ENCODE measurements at regions not wholly inside any gene's neighbourhood (a gene's known extent, or its start where the extent isn't known, plus 50 kb on each side); places are given as distances from the start of the nearest gene placed in this dataset.
"Not testable (repeated sequence)": the region's sequence is repeated elsewhere in the genome, so short reads cannot be mapped to it uniquely, and the experiment has no call there.

DNA sequence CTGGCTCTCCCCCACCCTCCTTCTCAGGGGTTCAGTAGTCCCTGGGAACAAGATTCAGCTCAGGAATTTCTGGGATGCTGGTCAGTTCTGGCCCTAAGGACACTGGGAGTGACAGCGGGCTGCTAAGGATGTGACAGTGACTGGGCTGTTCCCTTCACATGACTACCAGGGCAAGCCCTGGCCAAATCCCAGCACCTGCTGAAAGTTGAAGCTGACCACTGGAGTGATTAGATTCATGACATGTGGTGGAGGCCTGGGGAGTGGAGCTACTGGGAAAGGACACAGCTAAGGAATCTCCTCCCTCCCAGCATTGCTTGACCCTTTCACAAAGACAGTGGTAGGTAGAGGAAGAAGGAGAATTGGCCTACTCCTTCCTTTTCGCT, 204.9 kb downstream of the DAD1 start:
- DNase-seq: no peak

DNA sequence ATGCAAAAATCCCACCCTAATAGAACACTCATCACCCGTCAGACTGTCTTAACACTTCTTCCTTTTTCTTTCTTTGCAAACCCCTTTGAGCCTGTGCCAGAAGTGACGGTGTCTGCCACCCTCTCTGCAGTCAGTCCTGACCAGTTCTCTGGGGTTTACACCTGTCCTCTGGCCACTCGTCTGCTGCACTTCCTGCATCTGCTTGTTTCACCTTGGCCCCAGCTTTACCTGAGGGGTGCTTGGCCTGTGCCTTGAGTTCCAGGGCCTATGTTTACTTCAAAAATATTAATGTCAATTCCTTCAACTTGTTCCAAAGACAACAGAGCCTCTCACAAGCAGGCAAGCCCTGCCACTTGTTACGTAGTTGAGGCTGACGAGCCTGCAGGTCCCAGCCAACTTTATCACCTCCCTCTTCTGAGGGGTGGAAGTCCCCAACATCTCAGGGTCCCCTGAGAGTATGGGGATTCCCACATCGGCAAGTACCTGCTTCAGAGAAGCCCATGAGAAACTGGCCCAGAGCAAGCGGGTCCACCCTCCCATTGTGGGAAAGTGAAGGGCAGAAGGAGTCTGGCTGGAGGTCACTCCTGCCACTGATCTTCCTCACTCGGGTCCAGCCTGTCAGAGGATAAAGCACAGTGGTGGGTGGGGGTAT, 205.4 kb downstream of the DAD1 start:
- DNase-seq: no peak

DNA sequence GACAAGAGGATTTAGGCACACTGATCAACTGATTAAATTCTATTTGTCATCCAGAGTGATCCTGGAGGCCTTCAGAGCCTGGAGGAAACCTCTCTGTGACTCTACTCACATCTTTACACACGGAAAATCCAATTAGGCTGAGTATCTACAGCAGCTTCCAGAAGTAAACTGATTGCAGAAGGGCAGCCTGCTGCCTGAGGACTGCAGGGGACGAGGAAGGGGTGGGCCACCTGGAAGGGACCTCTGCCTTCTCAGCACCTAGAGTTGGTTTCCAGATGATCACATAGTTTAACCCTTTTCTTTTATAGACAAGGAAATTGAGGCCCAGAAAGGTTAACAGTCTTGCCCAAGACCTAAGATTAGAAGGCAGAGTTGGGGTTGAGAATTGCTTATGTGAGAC, 206.1 kb downstream of the DAD1 start:
- no peak for DNase-seq

DNA sequence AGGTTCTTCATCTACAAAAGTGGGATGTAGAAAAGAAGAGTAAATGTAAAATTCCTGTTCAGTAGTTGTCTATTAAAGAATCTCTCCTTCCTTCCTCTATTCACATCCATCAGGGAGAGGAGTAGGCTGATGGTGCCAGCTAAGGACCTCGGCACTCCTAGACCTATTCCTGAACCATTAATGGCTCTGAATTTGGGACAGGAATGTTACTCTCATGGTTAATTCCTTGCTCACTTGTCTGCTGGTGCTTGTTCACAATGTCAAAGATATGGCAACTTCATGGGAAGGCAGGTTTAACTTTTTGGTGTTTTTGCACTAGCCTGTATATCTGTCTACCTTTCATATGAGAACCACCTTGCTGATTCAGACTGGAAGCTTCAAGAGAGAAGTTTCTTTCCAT, 206.6 kb downstream of the DAD1 start:
- no peak for DNase-seq

DNA sequence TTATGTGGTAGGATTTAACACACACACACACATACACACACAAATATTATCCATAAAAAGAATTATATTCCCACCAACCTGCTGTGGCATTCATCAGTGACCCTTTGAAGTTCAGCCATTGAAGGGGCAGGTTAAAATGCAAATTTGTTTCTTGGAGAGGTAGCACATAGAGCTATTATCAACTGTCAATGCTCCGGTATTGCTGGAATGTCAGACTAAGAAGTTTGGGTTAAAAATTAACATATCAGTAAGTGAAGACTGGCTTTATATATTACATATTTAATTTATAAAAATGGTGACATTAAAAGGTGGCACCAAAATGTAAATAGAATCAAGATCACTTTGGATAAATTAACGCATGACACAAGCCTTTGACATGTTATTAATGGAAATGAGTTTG, 207.3 kb downstream of the DAD1 start:
- no peak for DNase-seq

DNA sequence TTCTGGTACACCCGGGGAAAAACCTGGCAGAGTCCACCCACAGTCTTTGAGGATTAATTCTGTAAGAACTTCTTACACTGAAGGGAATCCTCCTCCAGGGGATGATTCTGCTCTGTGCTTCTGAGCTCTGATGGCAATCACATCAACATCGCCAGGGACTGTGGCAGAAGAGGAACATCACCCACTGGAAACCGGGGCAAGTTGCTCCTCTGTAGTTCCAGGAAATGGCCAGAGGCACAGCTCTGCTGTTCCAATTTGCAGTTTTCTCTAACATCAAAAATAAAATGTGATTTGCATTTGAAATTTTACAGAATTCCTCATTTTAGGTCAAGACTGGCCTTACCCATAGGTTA, 207.6 kb downstream of the DAD1 start:
- no peak for DNase-seq

DNA sequence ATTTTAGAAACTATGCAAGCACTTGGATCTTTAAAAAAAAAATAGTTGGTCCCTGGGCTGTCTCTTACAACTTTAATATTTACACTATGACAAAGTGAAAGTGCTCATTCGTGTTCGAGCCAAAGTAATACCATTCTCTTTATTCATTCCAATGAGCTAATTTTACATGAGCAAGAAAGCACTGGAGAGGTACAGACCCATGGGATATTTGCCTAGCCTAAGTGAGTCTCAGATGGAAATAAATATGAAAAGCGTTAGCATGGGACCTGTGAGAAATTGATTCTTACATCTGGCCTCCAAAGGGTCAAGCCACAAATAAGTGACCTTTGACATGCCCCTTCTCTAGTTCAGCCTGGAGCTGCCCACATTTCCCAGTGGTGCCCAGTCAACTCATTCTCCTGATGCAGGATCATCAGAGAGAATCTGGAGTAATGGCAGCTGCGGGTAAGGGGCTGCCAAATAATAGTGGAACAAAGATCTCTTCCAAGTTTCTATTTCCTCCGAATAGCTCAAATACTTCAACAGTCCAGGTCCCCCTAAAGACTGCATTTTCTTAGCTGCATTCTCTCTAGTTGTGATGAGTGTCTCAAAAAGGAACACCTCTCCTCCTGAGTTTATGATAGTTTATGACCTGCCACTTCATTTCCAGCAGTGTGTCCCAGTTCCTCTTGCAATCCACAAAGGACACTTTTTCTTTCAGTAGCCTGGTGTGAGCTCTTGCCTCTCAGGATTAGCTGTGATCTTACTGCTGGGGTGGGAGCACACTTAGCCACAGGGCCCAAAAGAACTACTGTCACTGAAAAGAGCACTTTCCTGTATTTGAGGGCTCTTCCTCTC, 208.2 kb downstream of the DAD1 start:
- DNase-seq: no peak

DNA sequence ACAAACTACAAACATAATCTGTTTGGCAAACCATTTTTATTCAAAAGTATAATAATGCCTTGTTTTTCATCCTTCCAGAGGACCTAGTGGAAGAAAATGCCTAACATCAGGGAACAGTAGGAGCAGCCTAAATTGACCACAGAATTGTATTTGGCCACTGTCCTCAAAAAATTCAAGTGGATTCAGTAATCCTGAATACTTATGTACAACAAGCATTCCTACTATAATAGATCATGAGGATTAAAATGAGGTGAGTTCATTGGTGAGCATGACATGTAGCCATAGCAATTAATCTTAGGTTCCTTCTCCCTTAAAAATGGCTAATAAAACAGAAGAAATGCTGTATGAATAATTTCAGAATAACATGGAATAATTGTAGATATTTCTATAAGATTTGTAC, 209.3 kb downstream of the DAD1 start:
- DNase-seq: no peak

DNA sequence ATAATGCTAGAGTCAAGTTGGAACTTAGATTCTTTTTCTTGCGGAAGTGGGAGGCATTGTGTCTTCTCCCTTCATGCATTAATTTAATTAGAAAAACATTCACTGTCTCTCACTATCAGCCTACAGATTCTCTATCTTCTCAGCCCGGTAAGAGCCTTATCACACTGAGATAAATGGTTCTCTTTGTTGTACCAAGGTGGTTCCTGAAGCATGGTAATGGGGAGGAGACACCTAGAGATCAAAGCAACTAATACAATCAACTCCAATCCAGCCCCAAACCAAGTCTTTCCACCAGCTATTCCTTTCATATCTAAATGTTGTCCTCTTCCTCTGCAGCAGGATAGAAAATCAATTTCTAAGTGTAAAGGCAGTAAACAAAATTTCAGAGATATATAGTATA, 210.8 kb downstream of the DAD1 start:
- DNase-seq: no peak

DNA sequence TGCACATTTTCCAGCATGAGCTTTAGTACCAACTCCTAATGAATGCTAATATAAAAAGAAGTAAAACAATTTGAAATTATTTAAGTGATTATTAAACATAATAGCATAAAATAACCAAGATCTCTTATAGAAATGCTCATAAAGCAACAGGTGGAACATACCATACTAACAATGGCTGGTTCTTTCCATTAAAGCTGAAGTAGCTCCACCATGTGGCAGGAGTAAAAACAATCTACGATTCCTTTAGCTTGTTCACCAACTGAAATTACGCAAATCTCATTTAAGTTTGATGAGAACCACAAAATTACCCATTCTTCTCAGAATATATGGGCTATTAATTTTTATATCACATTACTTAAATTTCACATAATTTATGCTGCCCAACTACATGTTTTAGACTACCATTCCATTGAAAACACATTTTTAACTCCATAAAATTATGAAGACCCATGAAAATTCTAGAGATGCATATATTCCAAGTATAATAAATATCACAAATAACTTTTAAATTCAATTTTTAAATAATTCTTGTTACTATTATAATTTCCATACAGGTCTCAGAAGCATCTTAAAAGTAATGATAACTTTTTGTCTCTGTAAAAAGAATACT, 213.6 kb downstream of the DAD1 start:
- no peak for DNase-seq

DNA sequence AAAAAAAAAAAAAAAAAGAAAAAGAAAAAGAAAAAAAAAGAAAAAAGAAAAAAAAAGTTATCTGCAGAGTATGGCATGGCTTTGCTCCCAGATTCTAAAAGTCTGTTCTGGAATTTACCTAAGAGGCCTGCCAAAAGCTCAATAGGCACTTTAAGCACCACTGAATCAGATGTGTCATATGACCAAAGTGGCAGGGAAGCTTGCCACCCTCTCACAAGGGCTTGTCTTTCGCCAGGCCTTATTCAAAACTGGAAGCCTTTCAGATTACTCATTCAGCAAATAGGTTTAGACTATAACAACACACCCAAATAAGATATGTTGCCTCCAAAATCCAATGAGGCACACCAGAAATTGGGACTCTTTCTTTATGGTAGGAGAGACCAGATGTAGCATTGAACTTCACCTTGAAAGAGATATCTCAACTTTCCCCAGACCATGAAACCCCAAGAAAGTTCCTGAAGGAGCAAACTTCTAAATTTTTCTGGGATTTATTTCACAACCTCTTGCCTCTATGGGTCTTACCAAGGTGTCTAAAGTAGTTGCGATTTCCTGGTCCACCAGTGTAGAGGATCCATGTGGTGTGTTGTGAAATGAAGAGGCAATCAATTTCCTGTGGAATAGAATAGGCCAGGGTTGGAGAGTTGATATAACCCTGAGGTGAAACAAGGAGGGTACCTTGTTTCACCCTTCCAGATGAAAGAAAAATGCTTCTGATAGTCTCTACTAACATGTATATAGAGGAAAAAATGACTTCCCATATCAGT, 218.8 kb downstream of the DAD1 start:
- no peak for DNase-seq

DNA sequence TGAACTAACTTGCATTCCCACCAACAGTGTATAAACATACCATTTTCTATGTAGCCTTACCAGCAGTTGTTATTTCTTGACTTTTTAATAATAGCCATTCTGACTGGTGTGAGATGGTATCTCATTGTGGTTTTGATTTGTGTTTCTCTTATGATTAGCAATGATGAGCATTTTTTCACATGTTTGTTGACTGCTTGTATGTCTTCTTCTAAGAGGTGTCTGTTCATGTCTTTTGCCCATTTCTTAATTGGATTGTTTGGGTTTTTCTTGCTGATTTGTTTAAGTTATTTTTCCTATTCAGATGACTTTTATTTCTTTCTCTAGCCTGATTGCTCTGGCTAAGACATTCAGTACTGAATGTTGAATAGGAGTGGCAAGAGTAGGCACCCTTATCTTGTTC, 230.3 kb downstream of the DAD1 start:
- no peak for DNase-seq

DNA sequence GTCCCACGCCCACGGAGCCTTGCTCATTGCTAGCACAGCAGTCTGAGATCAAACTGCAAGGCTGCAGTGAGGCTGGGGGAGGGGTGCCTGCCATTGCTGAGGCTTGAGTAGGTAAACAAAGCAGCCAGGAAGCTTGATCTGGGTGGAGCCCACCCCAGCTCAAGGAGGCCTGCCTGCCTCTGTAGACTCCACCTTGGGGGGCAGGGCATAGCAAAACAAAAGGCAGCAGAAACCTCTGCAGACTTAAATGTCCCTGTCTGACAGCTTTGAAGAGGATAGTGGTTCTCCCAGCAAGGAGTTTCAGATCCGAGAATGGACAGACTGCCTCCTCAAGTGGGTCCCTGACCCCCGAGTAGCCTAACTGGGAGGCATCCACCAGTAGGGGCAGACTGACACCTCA, 239.7 kb downstream of the DAD1 start:
- not testable (repeated sequence) for DNase-seq

DNA sequence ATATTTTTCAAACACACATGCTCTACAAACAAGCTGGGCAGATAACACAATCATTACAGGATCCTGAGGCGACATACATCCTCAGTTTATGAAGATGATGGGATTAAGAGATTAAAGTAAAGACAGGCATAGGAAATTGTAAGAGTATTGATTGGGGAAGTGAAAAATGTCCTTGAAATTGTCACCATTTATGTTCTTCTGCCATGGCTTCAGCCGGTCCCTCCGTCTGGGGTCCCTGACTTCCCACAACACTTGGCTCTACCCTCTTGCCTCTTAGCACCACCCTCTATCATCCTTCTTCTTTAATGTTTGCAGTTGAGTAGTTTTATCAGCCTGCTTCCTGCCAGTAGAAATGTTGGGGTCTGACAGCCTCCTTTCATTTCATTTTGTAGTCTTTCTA, 244.4 kb downstream of the DAD1 start:
- no peak for DNase-seq

DNA sequence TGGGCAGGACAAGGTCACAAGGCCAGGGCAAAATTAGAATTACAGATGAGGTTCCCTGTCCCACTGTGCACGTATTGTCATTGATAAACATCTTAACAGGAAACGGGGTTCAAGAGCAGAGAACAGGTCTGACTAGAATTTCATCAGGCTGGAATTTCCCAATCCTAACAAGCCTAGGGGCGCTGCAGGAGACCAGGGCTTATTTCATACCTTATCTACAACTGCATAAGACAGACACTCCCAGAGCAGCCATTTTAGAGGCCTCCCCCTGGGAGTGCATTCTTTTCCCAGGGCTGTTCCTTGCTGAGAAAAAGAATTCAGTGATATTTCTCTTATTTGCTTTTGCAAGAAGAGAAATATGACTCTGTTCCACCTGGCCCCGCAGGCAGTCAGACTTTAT, 244.8 kb downstream of the DAD1 start:
- DNase-seq: not testable (repeated sequence)

DNA sequence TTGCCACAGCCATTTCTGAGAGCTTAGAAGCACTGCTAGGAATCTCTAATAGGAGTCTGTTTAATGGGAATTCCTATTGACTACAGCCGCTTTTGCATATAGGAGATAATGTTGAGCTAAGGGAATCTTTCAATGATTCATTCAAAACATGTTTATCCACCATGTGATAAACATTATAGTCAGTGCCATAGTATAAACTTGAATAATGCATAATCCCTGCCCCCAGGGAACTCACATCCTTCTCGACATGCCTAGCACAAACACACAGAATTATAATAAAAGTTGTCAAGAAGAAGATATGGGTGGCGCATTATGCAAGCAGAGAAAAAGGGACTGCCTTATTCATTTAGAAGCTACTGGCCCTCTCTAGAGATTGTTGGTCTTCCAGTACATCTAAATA, 248.0 kb downstream of the DAD1 start:
- DNase-seq: no peak

DNA sequence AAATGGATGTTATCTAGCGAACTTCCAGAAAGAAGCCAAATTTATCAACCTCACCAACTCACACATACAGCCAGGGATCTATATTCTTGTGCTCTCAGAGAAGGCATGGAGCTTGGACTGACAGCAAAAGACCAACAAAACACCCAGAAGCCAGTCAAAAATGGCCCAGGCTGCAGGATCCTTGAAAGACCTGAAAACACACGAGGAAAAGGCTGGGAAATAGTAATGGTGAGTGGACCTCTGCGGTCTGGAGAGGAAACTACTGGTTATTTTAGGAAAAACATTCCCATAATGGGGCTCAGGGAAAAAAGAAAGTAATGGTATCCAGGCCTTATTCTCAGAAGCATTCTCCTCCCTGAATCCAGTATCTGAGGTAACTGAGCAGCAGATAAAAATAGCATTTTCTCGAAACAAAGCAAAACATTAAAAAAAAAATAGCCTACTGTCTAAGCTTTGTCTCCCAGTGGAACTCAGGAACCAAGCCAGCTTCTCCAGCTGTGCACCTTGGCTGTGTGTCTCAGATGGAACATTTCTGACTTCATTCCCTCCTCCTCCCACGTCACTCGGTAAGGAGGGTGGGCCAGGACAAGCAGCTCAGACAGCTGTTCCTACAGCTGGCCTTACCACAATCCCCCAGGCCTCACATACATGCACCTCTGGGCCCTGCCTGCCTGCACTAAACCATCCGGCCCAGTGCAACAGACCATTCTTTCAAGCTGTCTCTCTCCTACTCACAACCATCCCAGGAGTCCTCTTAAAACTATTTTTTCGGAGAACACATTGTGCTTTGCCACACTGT, 249.9 kb downstream of the DAD1 start:
- DNase-seq: no peak

DNA sequence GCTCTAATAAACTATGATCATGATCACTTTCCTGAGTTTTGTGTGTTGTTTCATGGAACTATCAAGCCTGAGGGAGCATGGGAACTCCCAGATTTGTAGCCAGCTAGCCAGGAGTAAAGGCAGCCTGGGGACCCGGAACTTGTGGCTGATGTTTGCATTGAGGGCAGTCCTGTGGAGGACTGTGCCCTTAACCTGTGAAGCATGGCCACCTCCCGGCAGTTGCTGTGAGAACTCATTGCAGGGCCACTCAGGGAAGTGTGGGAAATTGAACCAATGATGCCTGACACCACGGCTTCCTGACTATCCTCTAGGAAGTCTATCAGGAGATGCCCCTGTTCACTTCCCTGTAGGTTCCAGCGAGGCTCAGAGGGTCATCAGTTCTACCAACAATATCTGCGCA, 250.6 kb downstream of the DAD1 start:
- no peak for DNase-seq

DNA sequence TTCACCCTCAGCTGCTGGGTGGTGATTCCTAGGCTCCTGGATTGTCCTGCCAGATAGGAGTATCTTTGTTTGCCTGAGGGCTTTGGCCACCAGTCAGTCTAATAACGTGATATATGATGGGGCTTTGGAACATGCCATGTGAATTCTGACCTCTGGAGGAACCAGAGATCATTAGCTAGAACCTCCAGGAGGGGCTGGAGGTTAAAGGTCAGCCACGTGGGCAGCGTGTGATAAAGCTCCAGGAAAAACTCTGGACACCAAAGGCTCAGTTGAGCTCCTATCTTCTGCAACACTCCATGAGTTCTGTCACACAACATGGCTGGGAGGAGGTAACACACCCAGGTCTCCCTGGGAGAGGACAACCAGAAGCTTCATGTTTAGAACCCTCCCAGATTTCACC, 251.1 kb downstream of the DAD1 start:
- DNase-seq: no peak

DNA sequence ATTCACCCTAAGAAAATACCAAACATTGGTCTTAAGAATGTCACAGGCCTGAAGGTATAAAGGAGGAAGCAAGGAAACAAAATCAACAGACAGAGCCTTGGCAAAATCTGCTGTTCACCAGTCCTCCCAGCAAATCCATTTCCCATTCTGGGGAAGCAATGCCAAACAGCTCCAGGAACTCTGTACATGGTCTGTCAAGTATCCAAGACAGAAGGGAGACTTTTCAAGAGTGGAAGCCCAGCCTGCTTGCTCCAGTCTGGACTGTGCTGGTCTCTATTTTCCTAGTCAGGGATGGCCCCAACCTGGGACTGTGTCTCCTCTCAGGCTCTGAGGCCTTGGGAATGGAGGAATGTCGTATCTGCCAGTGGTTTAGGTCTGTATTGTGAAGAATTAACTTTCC, 251.5 kb downstream of the DAD1 start:
- DNase-seq: no peak

DNA sequence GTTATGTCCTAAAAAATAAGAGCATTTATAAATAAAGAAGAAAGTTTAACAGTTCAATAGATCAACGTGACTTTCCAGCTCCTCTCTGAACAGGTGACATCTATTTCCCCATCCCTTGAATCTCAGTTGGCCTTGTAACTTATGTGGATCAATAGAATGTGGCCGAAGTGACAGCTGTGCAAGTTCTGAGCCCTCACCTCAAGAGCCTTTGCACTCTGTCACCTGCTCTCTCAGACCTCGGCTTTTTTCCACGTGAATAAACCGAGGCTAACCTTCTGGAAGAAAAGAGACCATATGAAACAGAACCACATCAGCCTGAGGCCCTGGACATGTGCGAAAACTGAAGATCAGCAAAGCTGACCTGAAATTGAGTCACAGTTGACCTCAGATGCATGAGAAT, 253.0 kb downstream of the DAD1 start:
- DNase-seq: no peak

DNA sequence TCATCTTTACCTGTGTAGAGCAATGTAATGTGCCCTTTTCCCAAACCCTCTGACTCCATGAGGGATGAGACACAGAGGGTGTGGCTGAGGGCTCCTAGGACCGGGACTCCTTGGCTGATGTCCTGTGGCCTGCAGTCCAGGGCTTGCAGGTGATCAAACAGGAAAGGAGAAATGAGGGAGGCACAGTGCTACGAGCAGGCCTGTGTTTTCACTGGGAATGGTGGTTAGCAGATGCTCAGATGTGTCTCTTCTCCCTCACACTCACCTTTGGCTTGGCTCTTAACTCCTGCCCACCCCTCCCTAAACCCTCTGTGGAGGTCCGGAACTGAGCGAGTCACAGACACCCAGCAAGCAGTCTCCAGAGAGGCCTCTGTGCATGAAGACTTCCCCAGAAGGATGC, 254.4 kb downstream of the DAD1 start:
- DNase-seq: no peak

DNA sequence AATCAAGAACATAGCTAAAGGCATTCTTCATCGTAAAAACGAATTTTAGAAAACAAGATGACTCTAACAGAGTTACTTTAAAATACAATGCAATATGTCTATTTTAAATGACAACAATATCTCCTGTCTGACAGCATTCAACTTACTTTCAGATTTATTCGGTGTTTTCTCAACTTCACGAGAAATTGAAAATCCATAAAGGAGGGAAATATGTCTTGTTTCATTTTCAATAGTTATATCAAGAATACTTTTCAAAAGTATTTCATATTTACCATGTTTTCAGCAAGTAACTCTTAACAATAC, 254.8 kb downstream of the DAD1 start:
- no peak for DNase-seq
